ENCODE measurements at regions not wholly inside any gene's neighbourhood (a gene's known extent, or its start where the extent isn't known, plus 50 kb on each side); places are given as distances from the start of the nearest gene placed in this dataset.

- no peak for FAIRE-seq
- TF ChIP-seq ESRRB (CRISPR knock-in tag; IDR thresholded peaks at IDR 0.05; ENCODE audit: borderline replicate concordance) (no peak), PURB (CRISPR knock-in tag; IDR thresholded peaks at IDR 0.05; ENCODE audit: low read depth) (no peak), ERF (CRISPR knock-in tag; IDR thresholded peaks at IDR 0.05) (no peak), SNRNP70 (optimal IDR thresholded peaks at IDR 0.05; ENCODE audit: low read depth, low read length) (no peak), RERE (CRISPR knock-in tag; IDR thresholded peaks at IDR 0.05; ENCODE audit: borderline replicate concordance) (no peak), HDAC6 (IDR thresholded peaks at IDR 0.05; ENCODE audit: low read depth, low read length) (no peak), GABPA (tag; conservative IDR thresholded peaks at IDR 0.05; ENCODE audit: low read depth) (no peak), ZNF282 (CRISPR knock-in tag; IDR thresholded peaks at IDR 0.05) (no peak), ZBTB8A (IDR thresholded peaks at IDR 0.05; ENCODE audit: partially characterized antibody) (no peak), TEAD4 (IDR thresholded peaks at IDR 0.05; ENCODE audit: low read length) (no peak), TEAD4 (CRISPR knock-in tag; IDR thresholded peaks at IDR 0.05; ENCODE audit: borderline replicate concordance) (no peak), NR2C1 (IDR thresholded peaks at IDR 0.05) (no peak), NR2C1 (tag; IDR thresholded peaks at IDR 0.05) (no peak), MTA2 (IDR thresholded peaks at IDR 0.05; ENCODE audit: low read depth) (no peak), RUNX1 (IDR thresholded peaks at IDR 0.05; ENCODE audit: low read depth) (no peak)
- TF ChIP-seq, protein P1, sequence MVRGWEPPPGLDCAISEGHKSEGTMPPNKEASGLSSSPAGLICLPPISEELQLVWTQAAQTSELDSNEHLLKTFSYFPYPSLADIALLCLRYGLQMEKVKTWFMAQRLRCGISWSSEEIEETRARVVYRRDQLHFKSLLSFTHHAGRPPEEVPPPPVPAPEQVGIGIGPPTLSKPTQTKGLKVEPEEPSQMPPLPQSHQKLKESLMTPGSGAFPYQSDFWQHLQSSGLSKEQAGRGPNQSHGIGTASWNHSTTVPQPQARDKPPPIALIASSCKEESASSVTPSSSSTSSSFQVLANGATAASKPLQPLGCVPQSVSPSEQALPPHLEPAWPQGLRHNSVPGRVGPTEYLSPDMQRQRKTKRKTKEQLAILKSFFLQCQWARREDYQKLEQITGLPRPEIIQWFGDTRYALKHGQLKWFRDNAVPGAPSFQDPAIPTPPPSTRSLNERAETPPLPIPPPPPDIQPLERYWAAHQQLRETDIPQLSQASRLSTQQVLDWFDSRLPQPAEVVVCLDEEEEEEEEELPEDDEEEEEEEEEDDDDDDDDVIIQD (CRISPR knock-in tag; IDR thresholded peaks at IDR 0.05) = no peak
- TF ChIP-seq, protein P2, sequence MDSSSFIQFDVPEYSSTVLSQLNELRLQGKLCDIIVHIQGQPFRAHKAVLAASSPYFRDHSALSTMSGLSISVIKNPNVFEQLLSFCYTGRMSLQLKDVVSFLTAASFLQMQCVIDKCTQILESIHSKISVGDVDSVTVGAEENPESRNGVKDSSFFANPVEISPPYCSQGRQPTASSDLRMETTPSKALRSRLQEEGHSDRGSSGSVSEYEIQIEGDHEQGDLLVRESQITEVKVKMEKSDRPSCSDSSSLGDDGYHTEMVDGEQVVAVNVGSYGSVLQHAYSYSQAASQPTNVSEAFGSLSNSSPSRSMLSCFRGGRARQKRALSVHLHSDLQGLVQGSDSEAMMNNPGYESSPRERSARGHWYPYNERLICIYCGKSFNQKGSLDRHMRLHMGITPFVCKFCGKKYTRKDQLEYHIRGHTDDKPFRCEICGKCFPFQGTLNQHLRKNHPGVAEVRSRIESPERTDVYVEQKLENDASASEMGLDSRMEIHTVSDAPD (CRISPR knock-in tag; IDR thresholded peaks at IDR 0.05) = no peak
- intact Hi-C loops (cut with micrococcal nuclease) (no loop called here), in situ Hi-C loops (cut with MboI) (no loop called here)
- H3K9me3 ChIP-seq (replicated peaks; ENCODE audit: control insufficient read depth, insufficient read depth, low read depth, low read length) = no peaks in the 10 kb centered on the region
- no peak overlapping the region for H2AFZ ChIP-seq (ENCODE audit: low read depth, low read length)
- H3K4me3 ChIP-seq = no peak overlapping the region
- H3K27ac ChIP-seq (ENCODE audit: extremely low read depth, low read depth, low read length) = no peak overlapping the region
- ChIA-PET CTCF (ENCODE audit: low intra/inter-chr PET ratio) (no interaction called here), POLR2A (no interaction called here)
- no peak overlapping the region for H3K9ac ChIP-seq (ENCODE audit: insufficient read depth in 1 of 2, low read depth in 2 of 2, low read length in 2 of 2)
- BruUV-seq (replicated peaks) = no TSS peak
- no peaks in the 10 kb centered on the region for H3K4me1 ChIP-seq (replicated peaks in 1 of 2; ENCODE audit: control insufficient read depth in 2 of 2, insufficient read depth in 2 of 2, low read length in 2 of 2)
- no peak for ATAC-seq
- peaks cover 0 to 2% of the 10 kb centered on the region in 2 experiments; a peak in 2 of 5 replicates for H3K27me3 ChIP-seq (ENCODE audit: control insufficient read depth in 2 of 2, insufficient read depth in 2 of 2, low read length in 2 of 2)
- no peaks in the 10 kb centered on the region for H3K36me3 ChIP-seq (ENCODE audit: control insufficient read depth, insufficient read depth, low read length)
- DNase-seq (ENCODE audit: extremely low read depth in 1 of 4, low spot score in 3 of 4) = no peak
- H3K4me2 ChIP-seq (ENCODE audit: insufficient read depth, low read length) = no peak overlapping the region
- no peaks in the 10 kb centered on the region for H3K9me1 ChIP-seq (ENCODE audit: control insufficient read depth, insufficient read depth, low read length)
- no peaks in the 10 kb centered on the region for H4K20me1 ChIP-seq (replicated peaks; ENCODE audit: control insufficient read depth, insufficient read depth, low read length)
- no peaks in the 10 kb centered on the region for H3K79me2 ChIP-seq (ENCODE audit: control insufficient read depth, insufficient read depth, low read length)
These were observed 333.0 kb downstream of the DDX10 start for GRCh38 chr11:108997826-108998225.
